Liver (tissue), 3 donors: ENCODE measurements at regions not wholly inside any gene's neighbourhood (a gene's known extent, or its start where the extent isn't known, plus 50 kb on each side); places are given as distances from the start of the nearest gene placed in this dataset.

Source experiments
- EGR1 ChIP-seq, 2 donors: IDR thresholded peaks; 2 replicates each; pipeline ENCODE4 v1.6.1; 2016 to 2018; ENCODE audit warnings: antibody characterized with exemption in 2 of 2, low read depth in 2 of 2
- FOXA1 ChIP-seq: IDR thresholded peaks from 2 replicates; pipeline ENCODE4 v1.6.1; 2016; ENCODE audit warnings: antibody characterized with exemption
- GABPA ChIP-seq, 2 donors: IDR thresholded peaks in 1 of 2; conservative IDR thresholded peaks in 1 of 2; 2 replicates each; pipeline ENCODE4 v1.6.1; 2016; ENCODE audit warnings: antibody characterized with exemption in 2 of 2, mild to moderate bottlenecking in 1 of 2, moderate library complexity in 1 of 2
- RAD21 ChIP-seq, 2 donors: IDR thresholded peaks; 2 replicates each; pipeline ENCODE4 v1.6.1; 2016; ENCODE audit warnings: antibody characterized with exemption in 2 of 2, mild to moderate bottlenecking in 2 of 2
- RXRA ChIP-seq, 2 donors: IDR thresholded peaks; 2 replicates each; pipeline ENCODE4 v1.6.1; 2017 to 2018; ENCODE audit warnings: antibody characterized with exemption in 2 of 2, mild to moderate bottlenecking in 1 of 2
- SP1 ChIP-seq: IDR thresholded peaks from 2 replicates; pipeline ENCODE4 v1.6.1; 2018; ENCODE audit warnings: antibody characterized with exemption, mild to moderate bottlenecking
- TAF1 ChIP-seq: conservative IDR thresholded peaks from 2 replicates; pipeline ENCODE4 v1.6.1; 2016; ENCODE audit warnings: antibody characterized with exemption, mild to moderate bottlenecking
- YY1 ChIP-seq: IDR thresholded peaks from 2 replicates; pipeline ENCODE4 v1.6.1; 2016; ENCODE audit warnings: antibody characterized with exemption, mild to moderate bottlenecking
- TF ChIP-seq, protein P1 (sequence below): fragments of 150-350 bp; IDR thresholded peaks from 2 replicates; pipeline ENCODE4 v1.5.1; 2017; ENCODE audit warnings: improper control_type of control experiment, low read depth, low read length; ENCODE audit not compliant: missing input control
- TF ChIP-seq, protein P2 (sequence below): IDR thresholded peaks from 2 replicates; pipeline ENCODE4 v1.6.1; 2016; ENCODE audit warnings: antibody characterized with exemption
- TF ChIP-seq, protein P3 (sequence below): IDR thresholded peaks from 2 replicates; pipeline ENCODE4 v1.6.1; 2016; ENCODE audit warnings: antibody characterized with exemption
- TF ChIP-seq, protein P4 (sequence below): IDR thresholded peaks from 2 replicates; pipeline ENCODE4 v1.6.1; 2016; ENCODE audit warnings: antibody characterized with exemption, mild to moderate bottlenecking
- donor health status: healthy.
- donor health status: healthy.

DNA sequence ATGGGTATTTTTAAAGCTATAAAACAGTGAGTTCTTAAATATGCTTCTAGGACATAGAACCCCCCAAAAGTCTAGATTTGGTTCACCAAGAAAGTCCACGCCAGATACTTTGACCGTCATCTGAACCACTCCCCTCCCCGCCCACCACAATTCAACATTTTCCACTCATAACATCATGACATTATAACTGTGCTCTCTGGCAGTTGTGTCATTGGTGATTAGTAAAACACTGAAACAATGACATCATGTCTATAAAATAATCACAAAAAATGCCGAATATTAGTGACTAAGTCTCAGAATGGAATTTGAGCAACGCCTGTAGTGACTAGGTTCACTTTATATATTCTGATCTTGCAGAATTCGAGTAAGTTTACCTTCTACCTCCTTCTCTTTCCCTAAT is 732.3 kb downstream of the FGF9 start:
- TF ChIP-seq, protein P1, sequence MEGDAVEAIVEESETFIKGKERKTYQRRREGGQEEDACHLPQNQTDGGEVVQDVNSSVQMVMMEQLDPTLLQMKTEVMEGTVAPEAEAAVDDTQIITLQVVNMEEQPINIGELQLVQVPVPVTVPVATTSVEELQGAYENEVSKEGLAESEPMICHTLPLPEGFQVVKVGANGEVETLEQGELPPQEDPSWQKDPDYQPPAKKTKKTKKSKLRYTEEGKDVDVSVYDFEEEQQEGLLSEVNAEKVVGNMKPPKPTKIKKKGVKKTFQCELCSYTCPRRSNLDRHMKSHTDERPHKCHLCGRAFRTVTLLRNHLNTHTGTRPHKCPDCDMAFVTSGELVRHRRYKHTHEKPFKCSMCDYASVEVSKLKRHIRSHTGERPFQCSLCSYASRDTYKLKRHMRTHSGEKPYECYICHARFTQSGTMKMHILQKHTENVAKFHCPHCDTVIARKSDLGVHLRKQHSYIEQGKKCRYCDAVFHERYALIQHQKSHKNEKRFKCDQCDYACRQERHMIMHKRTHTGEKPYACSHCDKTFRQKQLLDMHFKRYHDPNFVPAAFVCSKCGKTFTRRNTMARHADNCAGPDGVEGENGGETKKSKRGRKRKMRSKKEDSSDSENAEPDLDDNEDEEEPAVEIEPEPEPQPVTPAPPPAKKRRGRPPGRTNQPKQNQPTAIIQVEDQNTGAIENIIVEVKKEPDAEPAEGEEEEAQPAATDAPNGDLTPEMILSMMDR: no peak
- TF ChIP-seq, protein P2, sequence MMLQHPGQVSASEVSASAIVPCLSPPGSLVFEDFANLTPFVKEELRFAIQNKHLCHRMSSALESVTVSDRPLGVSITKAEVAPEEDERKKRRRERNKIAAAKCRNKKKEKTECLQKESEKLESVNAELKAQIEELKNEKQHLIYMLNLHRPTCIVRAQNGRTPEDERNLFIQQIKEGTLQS: no peak
- TF ChIP-seq, protein P3, sequence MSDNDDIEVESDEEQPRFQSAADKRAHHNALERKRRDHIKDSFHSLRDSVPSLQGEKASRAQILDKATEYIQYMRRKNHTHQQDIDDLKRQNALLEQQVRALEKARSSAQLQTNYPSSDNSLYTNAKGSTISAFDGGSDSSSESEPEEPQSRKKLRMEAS: no peak
- no peak for TF ChIP-seq EGR1 (IDR thresholded peaks at IDR 0.05; ENCODE audit: low read depth in 2 of 2)
- no peak for TF ChIP-seq RAD21 (IDR thresholded peaks at IDR 0.05)
- no peak for TF ChIP-seq RXRA (IDR thresholded peaks at IDR 0.05)
- TF ChIP-seq SP1: no peak
- TF ChIP-seq TAF1: no peak
- no peak for TF ChIP-seq YY1
- TF ChIP-seq, protein P4, sequence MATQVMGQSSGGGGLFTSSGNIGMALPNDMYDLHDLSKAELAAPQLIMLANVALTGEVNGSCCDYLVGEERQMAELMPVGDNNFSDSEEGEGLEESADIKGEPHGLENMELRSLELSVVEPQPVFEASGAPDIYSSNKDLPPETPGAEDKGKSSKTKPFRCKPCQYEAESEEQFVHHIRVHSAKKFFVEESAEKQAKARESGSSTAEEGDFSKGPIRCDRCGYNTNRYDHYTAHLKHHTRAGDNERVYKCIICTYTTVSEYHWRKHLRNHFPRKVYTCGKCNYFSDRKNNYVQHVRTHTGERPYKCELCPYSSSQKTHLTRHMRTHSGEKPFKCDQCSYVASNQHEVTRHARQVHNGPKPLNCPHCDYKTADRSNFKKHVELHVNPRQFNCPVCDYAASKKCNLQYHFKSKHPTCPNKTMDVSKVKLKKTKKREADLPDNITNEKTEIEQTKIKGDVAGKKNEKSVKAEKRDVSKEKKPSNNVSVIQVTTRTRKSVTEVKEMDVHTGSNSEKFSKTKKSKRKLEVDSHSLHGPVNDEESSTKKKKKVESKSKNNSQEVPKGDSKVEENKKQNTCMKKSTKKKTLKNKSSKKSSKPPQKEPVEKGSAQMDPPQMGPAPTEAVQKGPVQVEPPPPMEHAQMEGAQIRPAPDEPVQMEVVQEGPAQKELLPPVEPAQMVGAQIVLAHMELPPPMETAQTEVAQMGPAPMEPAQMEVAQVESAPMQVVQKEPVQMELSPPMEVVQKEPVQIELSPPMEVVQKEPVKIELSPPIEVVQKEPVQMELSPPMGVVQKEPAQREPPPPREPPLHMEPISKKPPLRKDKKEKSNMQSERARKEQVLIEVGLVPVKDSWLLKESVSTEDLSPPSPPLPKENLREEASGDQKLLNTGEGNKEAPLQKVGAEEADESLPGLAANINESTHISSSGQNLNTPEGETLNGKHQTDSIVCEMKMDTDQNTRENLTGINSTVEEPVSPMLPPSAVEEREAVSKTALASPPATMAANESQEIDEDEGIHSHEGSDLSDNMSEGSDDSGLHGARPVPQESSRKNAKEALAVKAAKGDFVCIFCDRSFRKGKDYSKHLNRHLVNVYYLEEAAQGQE: no peak
- no peak for TF ChIP-seq GABPA (IDR thresholded peaks at IDR 0.05 in 1 of 2, conservative IDR thresholded peaks at IDR 0.05 in 1 of 2)
- no peak for TF ChIP-seq FOXA1
